ENCODE measurements at regions not wholly inside any gene's neighbourhood (a gene's known extent, or its start where the extent isn't known, plus 50 kb on each side); places are given as distances from the start of the nearest gene placed in this dataset.
A peak's percentile ranks its signal among the peaks of the same experiment; 100 is the strongest.

- DNase-seq: no peak
Observed at GRCh38 chr5:36355516-36355915, 53.8 kb upstream of the RANBP3L start.

DNA sequence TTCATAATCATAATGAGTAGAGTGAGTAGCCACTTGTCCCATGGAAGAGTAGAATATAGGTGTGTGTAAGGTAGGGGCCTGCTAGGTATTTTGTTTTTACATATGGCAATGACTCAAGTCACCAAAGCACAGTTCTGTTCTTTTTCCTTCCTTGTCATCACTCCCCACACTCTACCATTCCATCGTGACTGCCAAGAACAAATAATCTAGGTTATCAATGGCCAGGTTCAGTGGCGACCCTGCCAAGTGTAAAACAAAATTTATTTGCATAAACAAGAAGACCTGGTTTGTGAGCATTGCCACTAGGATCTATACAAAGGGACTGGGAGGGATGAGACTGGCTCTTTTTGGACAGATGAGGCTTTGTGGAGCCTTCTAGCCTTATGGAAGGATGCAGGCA, 55.2 kb upstream of the RANBP3L start:
- DNase-seq: no peak

DNA sequence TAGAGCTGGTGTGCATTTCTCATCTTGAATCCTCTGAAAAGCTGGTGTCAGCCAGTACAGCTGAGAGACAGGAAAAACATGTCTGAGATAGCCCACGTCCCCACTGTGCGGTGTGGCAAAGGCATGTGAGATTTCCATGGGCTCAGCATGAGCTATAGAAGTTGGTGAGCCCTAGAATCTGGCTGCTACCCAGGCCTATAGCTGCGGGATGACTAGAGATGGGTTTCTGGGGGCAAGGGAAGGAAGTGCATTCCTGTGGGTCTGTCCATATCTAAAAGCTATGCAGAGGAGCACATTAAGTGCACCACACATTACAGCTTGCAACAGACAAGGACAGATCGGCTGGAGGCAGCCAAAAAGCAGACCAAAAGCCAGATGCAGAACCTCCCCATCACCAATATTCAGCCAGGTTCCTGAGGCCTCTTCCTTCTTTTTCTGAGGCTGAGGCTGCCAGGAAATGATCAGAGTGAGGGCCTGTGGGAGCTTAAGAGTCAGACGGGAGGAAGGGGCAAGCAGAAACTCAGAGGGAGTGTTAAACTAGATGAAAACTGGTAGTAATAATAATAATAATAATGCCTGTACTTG, 55.8 kb upstream of the RANBP3L start:
- DNase-seq: no peak

GRCh38 chr5:36359267-36359666, 57.6 kb upstream of the RANBP3L start:
- no peak for DNase-seq

- DNase-seq: no peak
Observed at GRCh38 chr5:36360307-36360706, 58.6 kb upstream of the RANBP3L start.

- no peak for DNase-seq
Observed at GRCh38 chr5:36363101-36363500, 61.4 kb upstream of the RANBP3L start.

GRCh38 chr5:36363744-36364143, 62.0 kb upstream of the RANBP3L start:
- DNase-seq: no peak

GRCh38 chr5:36364473-36364872, 62.8 kb upstream of the RANBP3L start:
- no peak for DNase-seq

DNA sequence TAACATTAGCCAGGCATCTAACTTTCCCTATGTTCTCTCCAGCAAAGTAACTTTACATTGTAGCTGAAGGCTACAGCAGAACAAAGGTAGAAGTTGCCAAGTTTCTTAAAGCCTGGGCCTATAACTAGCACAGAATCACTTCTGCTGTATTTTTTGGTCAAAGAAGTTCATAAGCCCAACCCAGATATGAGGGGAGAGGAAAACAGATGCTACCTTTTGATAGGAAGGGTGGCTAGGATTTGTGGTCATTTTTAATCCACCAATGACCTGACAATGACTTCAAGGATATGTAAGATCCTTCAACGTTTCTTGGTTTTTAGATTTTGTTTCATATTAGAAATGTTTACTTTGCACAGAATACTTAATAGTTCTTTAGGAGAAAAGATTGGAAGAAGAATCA, 64.2 kb upstream of the RANBP3L start:
- DNase-seq: no peak

DNA sequence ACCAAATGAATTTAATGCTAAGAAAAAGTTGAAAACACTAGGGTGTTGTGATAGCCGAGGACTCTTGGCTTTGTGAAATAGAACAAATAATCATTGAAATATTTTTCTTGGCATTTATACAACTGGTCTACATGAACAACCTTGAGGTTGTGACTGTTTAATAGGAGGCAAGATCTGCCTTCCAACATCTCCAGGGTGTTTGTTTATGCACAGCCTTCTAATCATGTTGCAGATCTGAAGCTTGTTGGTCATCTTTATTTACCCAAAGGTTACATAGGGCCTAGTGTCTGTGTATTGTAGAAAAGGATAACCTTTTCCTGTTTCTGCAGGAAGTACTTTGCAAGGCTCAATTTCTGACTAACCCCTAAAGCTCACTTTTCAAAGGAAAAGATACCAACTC, 65.2 kb upstream of the RANBP3L start:
- DNase-seq: no peak

GRCh38 chr5:36367524-36367923, 65.8 kb upstream of the RANBP3L start:
- DNase-seq: peak in 2 of 58 donors; percentile 3

- DNase-seq: no peak
Observed at GRCh38 chr5:36369219-36369690, 67.6 kb upstream of the RANBP3L start.

- DNase-seq: no peak
Observed at GRCh38 chr5:36370073-36370472, 68.4 kb upstream of the RANBP3L start.

DNA sequence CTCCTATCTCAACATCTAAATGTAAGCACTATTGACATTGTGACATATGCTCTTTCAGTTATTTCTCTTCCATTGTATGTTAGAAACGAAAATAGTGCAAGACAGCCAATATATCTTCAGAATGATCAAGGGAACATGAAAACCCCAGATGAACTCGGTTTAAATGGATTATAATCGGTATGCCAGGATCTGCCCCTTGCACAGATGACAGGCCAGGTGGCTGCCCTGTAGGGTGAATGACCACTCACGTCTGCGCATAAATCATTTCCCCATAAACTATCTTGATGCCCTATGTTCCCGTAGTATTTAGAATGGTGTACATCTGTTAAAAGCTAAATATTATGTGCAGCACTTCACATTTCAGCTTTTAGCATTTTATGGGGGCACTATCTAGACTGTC, 69.7 kb upstream of the RANBP3L start:
- DNase-seq: no peak

GRCh38 chr5:36373527-36374086, 71.9 kb upstream of the RANBP3L start:
- peak in 10 of 58 donors; percentile 1 to 51 (median 14) for DNase-seq

GRCh38 chr5:36374266-36374862, 72.7 kb upstream of the RANBP3L start:
- DNase-seq: peak in 1 of 58 donors; percentile 23

DNA sequence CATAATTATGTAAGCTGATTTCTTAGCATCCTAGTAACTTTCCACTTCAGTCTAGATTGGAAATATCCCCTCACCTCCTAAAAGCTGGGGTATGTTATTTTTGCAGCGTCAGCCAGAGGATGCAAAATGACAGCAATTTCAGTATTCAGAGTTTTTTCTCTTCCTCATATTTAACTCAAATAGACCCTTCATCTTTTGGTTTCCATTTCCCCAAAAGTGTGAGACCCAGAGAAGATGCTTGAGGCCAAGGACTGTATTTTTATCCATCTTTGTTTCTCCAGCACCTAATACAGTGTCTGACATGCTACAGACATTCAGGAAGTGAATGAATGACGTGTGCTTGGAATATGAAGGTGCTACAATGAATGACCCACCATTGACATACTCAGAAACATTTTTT, 75.5 kb upstream of the RANBP3L start:
- DNase-seq: no peak

DNA sequence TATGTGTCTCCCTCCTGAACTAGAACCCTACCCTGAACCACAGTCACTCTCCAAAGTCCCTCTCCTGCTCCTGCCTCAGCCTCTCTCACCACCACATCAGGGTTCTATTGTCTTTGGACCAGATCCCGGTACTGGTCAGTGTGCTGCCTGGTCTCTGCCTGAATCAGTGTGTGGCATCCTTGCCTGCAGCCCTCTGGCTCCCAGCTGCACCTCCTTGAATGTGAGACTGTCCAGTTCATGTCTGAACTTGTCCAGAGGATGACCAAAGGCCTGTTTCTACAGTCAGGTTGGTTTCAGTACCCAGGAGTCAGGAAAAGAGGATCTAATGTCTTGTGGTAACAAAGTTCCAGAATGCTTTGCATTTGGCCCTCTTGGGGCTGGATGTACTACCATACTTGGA, 76.8 kb upstream of the RANBP3L start:
- no peak for DNase-seq

DNA sequence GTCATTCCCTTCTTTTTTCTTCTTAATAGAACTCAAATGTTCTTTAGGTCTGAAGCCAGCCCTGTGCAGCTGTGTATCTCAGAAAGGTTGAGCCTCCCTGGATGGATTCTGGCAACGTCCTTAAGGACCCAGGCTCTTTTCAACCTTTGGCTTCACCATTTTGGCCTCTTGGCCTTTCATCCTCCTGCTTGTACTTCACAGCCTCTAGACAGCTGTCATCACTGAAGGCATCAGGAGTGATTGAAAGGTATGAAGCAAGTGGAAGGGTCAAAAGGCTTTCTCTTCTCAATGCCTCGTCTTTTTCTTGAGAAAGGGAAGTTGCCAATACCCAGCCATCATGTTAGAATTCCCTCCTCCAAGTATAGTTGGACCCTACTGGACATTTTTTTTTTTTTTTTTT, 81.2 kb upstream of the RANBP3L start:
- DNase-seq: no peak

DNA sequence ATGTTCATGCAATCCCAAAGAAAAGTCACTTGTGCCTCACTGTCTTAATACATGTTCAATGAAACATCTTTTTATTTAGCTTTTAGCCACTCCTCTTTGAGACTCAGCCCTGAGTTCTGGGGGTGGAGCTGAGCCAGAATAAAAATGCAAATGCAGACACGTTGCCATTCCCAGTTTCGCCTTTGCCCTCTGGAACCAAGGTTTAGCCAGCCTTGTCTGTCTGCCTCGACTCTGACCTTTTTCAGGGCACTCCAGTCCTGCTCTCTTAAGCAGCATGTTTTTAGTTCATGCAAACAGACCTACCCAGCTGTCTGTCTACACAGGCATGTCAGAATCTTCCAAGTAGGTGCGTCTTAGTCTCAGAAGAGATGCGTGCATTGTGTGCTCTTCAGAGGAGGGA, 82.2 kb upstream of the RANBP3L start:
- DNase-seq: no peak

DNA sequence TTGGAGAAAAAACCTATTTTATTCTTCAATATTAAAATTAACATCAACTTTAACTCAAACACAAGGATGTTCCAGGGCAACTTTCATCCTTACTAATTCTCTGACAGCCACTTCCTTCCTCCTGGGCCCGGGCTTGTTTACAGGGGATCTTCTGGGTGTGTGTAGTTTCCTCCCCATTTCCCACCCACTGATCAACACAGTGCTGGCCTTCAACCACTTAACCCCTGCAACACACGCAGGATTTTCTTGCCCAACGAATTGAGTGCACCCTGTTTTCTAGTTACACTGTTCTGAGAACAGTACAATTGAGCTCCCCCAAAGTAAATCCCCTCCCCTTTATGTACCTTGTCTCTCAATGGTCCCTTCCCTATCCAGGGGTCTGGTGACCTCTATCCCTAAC, 83.1 kb upstream of the RANBP3L start:
- no peak for DNase-seq

GRCh38 chr5:36385495-36385894, 83.8 kb upstream of the RANBP3L start:
- DNase-seq: no peak

DNA sequence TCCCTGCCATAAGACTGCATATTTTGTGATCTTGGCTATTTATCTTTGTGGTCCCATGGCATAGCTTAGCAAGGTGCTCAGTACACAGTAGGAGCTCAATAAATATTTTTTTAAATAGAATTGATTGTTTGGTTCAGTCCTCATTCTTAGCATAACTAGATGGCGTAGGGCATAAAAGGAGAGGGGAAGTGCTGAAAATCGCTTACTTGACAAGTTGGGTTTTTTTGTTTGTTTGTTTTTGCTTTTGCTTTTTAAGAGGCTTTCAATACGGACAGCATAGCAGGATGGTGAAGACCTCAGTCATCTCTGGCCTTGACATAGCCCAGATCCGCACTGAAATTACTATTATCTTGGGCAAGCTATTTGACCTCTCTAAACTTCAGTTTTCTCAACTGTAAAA, 86.6 kb upstream of the RANBP3L start:
- DNase-seq: no peak

Data from anterior cingulate cortex (tissue), 58 donors.